H1 (cell line): ENCODE measurements at regions not wholly inside any gene's neighbourhood (a gene's known extent, or its start where the extent isn't known, plus 50 kb on each side); places are given as distances from the start of the nearest gene placed in this dataset.

ENCODE experiments used
- CTCF ChIA-PET: fragments of 300-600 bp; sonication (Branson Sonifier 250); formaldehyde crosslinking; loops from one replicate; lab custom pipeline; 2021; ENCODE audit not compliant: partially characterized antibody; lab: Charles Lee
- POLR2A ChIA-PET: fragments of 300-600 bp; sonication (Branson Sonifier 250); formaldehyde crosslinking; loops from one replicate; lab custom pipeline; 2021; ENCODE audit warnings: inconsistent platforms; ENCODE audit not compliant: partially characterized antibody; lab: Charles Lee
- DNase-seq, 2 experiments: peaks; one replicate each; pipeline versions ENCODE4 v3.0.0 to v3.0.0-alpha.2; 2010 to 2022; ENCODE audit warnings: low spot score in 2 of 2, low read depth in 1 of 2, mixed read lengths in 1 of 2
- FAIRE-seq: peaks from 2 replicates; lab custom pipeline; 2011; peaks lifted over from hg19 to GRCh38; lab: Jason Lieb, UNC
- H2AFZ ChIP-seq: 2 replicates; pipeline ENCODE4 v1.8.1; 2012; ENCODE audit warnings: low read length, inconsistent platforms
- H2AK5ac ChIP-seq: 2 replicates; pipeline ENCODE4 v1.6.1; 2013; ENCODE audit warnings: low read depth, low read length
- H2BK120ac ChIP-seq: replicated peaks from 2 replicates; pipeline ENCODE3; 2013; ENCODE audit warnings: low read depth, low read length, inconsistent platforms
- H2BK12ac ChIP-seq: 2 replicates; pipeline ENCODE4 v1.6.1; 2013; ENCODE audit warnings: low read depth, low read length
- H2BK15ac ChIP-seq: 2 replicates; pipeline ENCODE4 v1.6.1; 2013; ENCODE audit warnings: low read length
- H2BK20ac ChIP-seq: 2 replicates; pipeline ENCODE4 v1.6.1; 2013; ENCODE audit warnings: low read length
- H2BK5ac ChIP-seq: 2 replicates; pipeline ENCODE4 v1.6.1; 2013; ENCODE audit warnings: low read depth, low read length
- H3K14ac ChIP-seq: 2 replicates; pipeline ENCODE4 v1.6.1; 2013; ENCODE audit warnings: inconsistent platforms; ENCODE audit not compliant: insufficient read length
- H3K18ac ChIP-seq: 2 replicates; pipeline ENCODE4 v1.6.1; 2013; ENCODE audit warnings: low read length; ENCODE audit errors: extremely low read depth
- H3K23ac ChIP-seq: 2 replicates; pipeline ENCODE4 v1.6.1; 2013; ENCODE audit warnings: inconsistent platforms; ENCODE audit not compliant: insufficient read length
- H3K23me2 ChIP-seq: 2 replicates; pipeline ENCODE4 v1.6.1; 2013; ENCODE audit warnings: low read depth, low read length
- H3K27ac ChIP-seq: 2 replicates; pipeline ENCODE4 v1.6.1; 2011; ENCODE audit warnings: low read depth, low read length, inconsistent platforms
- H3K27me3 ChIP-seq, 4 experiments: replicated peaks in 1 of 4; 1 replicate in 1 of 4; 2 replicates in 3 of 4; pipeline versions ENCODE4 v1.6.1 to v1.8.1; 2011 to 2013; ENCODE audit warnings: low read length in 3 of 4, mild to moderate bottlenecking in 3 of 4, inconsistent platforms in 2 of 4, mixed read lengths in 2 of 4, moderate library complexity in 1 of 4; ENCODE audit not compliant: control insufficient read depth in 3 of 4, insufficient read depth in 3 of 4; ENCODE audit errors: extremely low read depth in 1 of 4
- H3K36me3 ChIP-seq, 4 experiments: 2 replicates each; pipeline versions ENCODE4 v1.6.1 to v1.8.1; 2011 to 2013; ENCODE audit warnings: mild to moderate bottlenecking in 4 of 4, low read length in 3 of 4, moderate library complexity in 2 of 4, control low read depth in 1 of 4, inconsistent platforms in 1 of 4; ENCODE audit not compliant: insufficient read depth in 4 of 4, control insufficient read depth in 2 of 4
- H3K4ac ChIP-seq: replicated peaks from 2 replicates; pipeline ENCODE3; 2013; ENCODE audit warnings: low read length, low read depth, mixed read lengths, inconsistent platforms; ENCODE audit not compliant: insufficient read length
- H3K4me1 ChIP-seq, 4 experiments: replicated peaks in 1 of 4; 1 replicate in 1 of 4; 2 replicates in 3 of 4; pipeline versions ENCODE4 v1.6.1 to v1.8.1; 2011 to 2013; ENCODE audit warnings: low read length in 3 of 4, inconsistent platforms in 2 of 4, mixed read lengths in 1 of 4; ENCODE audit not compliant: insufficient read depth in 4 of 4, control insufficient read depth in 3 of 4
- H3K4me2 ChIP-seq, 2 experiments: 2 replicates each; pipeline versions ENCODE4 v1.6.1 to v1.8.1; 2011 to 2013; ENCODE audit warnings: low read depth in 2 of 2, low read length in 2 of 2, control low read depth in 1 of 2, inconsistent platforms in 1 of 2, mild to moderate bottlenecking in 1 of 2; ENCODE audit not compliant: insufficient read depth in 1 of 2
- H3K4me3 ChIP-seq, 4 experiments: fragments of 200-600, 300-600 bp in 1 of 4; sonication (generic), shearing (Covaris generic), sonication (Bioruptor Twin) in 1 of 4; 2 replicates each; pipeline versions ENCODE4 v1.5.1 to v1.8.1; 2011 to 2016; ENCODE audit warnings: low read length in 4 of 4, low read depth in 3 of 4, control low read depth in 2 of 4, inconsistent platforms in 2 of 4, mild to moderate bottlenecking in 2 of 4, mixed read lengths in 1 of 4, moderate library complexity in 1 of 4; ENCODE audit not compliant: insufficient read depth in 2 of 4; ENCODE audit errors: extremely low read depth in 1 of 4
- H3K56ac ChIP-seq: replicated peaks from 2 replicates; pipeline ENCODE3; 2013; ENCODE audit warnings: low read depth, mild to moderate bottlenecking, mixed read lengths, low read length, inconsistent platforms; ENCODE audit not compliant: insufficient read length
- H3K79me1 ChIP-seq: 2 replicates; pipeline ENCODE4 v1.6.1; 2013; ENCODE audit warnings: low read depth, low read length, control low read depth
- H3K79me2 ChIP-seq, 2 experiments: 2 replicates each; pipeline versions ENCODE4 v1.6.1 to v1.8.1; 2012 to 2013; ENCODE audit warnings: low read length in 2 of 2, mild to moderate bottlenecking in 2 of 2, inconsistent platforms in 1 of 2; ENCODE audit not compliant: insufficient read depth in 2 of 2, control insufficient read depth in 1 of 2
- H3K9ac ChIP-seq, 4 experiments: replicated peaks in 1 of 4; 1 replicate in 1 of 4; 2 replicates in 3 of 4; pipeline versions ENCODE4 v1.6.1 to v1.8.1; 2011 to 2013; ENCODE audit warnings: low read depth in 3 of 4, low read length in 3 of 4, control low read depth in 2 of 4, mild to moderate bottlenecking in 2 of 4, moderate library complexity in 2 of 4, inconsistent platforms in 1 of 4; ENCODE audit errors: extremely low read depth in 1 of 4
- H3K9me3 ChIP-seq, 2 experiments: 2 replicates each; pipeline versions ENCODE4 v1.6.1 to v1.8.1; 2012 to 2013; ENCODE audit warnings: mild to moderate bottlenecking in 2 of 2, moderate library complexity in 2 of 2, control low read depth in 1 of 2, inconsistent platforms in 1 of 2, low read depth in 1 of 2, low read length in 1 of 2, mixed read lengths in 1 of 2; ENCODE audit not compliant: insufficient read depth in 2 of 2
- H4K20me1 ChIP-seq, 2 experiments: replicated peaks in 1 of 2; 2 replicates each; pipeline versions ENCODE3 to v1.8.1; 2011 to 2013; ENCODE audit warnings: inconsistent platforms in 2 of 2, low read length in 2 of 2, mild to moderate bottlenecking in 1 of 2; ENCODE audit not compliant: insufficient read depth in 2 of 2, control insufficient read depth in 1 of 2
- H4K5ac ChIP-seq: 2 replicates; pipeline ENCODE4 v1.6.1; 2013; ENCODE audit warnings: low read length, low read depth, mixed read lengths, inconsistent platforms; ENCODE audit not compliant: insufficient read length
- H4K8ac ChIP-seq: 2 replicates; pipeline ENCODE4 v1.8.0; 2013; ENCODE audit warnings: mild to moderate bottlenecking, moderate library complexity, low read length, inconsistent platforms; ENCODE audit not compliant: insufficient read depth; ENCODE audit errors: extremely low read depth
- H4K91ac ChIP-seq: replicated peaks from 2 replicates; pipeline ENCODE3; 2013; ENCODE audit warnings: low read length, mixed read lengths, inconsistent platforms; ENCODE audit not compliant: insufficient read length
- JUN ChIP-seq: IDR thresholded peaks from 2 replicates; pipeline ENCODE4 v1.6.1; 2011; ENCODE audit warnings: low read depth, mild to moderate bottlenecking, improper control_type of control experiment, low read length
- KDM4A ChIP-seq: IDR thresholded peaks from one replicate; pipeline ENCODE4 v1.7.1; 2012; ENCODE audit warnings: low read depth, mild to moderate bottlenecking, moderate library complexity, low read length, inconsistent platforms; ENCODE audit not compliant: severe bottlenecking
- SUZ12 ChIP-seq: fragments of 200-600 bp; sonication (generic); IDR thresholded peaks from 2 replicates; pipeline ENCODE4 v1.6.1; 2012; ENCODE audit warnings: mild to moderate bottlenecking, inconsistent platforms, low read length, moderate library complexity, mixed read lengths
- WGBS, 2 experiments: shearing (Covaris generic) in 1 of 2; methylation state at CpG; one replicate each; pipeline versions ENCODE4 v1.1.6 to v1.1.7; 2013 to 2015; ENCODE audit warnings: low lambda C conversion rate in 2 of 2, mixed read lengths in 2 of 2, inconsistent platforms in 1 of 2, low coverage in 1 of 2, missing lambda C conversion rate in 1 of 2; ENCODE audit not compliant: insufficient replicate concordance in 2 of 2, insufficient coverage in 1 of 2, insufficient read length in 1 of 2; ENCODE audit errors: extremely low coverage in 1 of 2, missing lambda C conversion rate in 1 of 2; 5-methylcytosine and 5-hydroxymethylcytosine counted together
- TF ChIP-seq, protein P1 (sequence below): IDR thresholded peaks from 2 replicates; pipeline ENCODE4 v1.6.1; 2012; ENCODE audit warnings: inconsistent platforms

DNA sequence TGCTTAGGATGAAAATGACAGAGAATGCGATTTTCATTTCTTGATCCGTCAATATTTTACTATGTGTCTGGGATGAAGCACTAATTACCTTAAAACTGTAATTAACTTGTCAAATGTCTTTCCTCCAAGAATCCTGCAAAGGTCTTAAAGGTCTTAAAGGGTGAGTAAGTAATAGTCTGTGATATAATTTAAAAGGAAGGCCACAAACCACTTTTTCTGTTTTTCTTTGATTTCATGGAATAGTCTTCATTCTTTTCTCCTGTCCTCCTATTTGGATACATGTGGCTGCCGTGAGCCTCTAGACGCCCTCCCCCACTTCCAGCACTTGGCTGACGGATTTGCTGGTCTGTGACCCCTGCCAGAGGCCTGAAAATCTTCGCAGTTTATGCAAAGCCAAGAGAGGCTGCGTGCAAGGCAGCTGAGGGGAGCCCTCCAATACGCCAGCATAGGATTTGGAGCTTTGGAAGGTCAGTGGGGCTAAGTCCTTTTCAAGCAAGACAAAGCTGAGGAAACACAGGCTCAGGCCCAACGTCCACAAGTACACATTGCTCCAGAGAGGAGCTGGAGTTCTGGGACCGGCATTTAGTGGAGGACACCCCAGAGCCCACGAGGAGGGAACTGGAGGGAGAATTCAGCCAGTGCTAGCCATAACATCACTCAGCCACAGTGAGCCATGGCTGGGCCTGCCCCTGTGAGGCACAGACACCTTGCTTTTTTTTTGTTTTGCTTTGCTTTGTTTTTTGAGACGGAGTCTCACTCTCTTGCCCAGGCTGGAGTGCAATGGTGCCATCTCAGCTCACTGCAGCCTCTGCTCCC, 382.6 kb downstream of the SMOC2 start:
- H2BK5ac ChIP-seq: no peak overlapping the region
- 78% methylated on average over 12 of the region's 12 CpGs; no CpG with 5 or more reads in 1 of the 2 experiments for WGBS, 2 experiments
- DNase-seq (no peak), FAIRE-seq (no peak)
- peaks cover 0 to 3% (median 0%) of the 10 kb centered on the region in 4 experiments; a peak in 2 of 7 replicates for H3K4me1 ChIP-seq
- ChIA-PET CTCF (interaction anchor here (0.6 to 0.7 kb wide), 2 partner anchors 59 to 460 kb away, joined by 3 read pairs; no protein-coding TSS in a partner anchor), POLR2A (no interaction called here)
- peak overlapping the region; percentile 67; the same call in 1 of the 2 replicates for H2AFZ ChIP-seq
- H2BK15ac ChIP-seq: no peak overlapping the region
- no peak overlapping the region for H3K56ac ChIP-seq
- H3K18ac ChIP-seq: no peak overlapping the region
- 0 out of 4 replicates have a peak, but pooled peaks cover 0 to 2% of the 10 kb centered on the region in 2 experiments for H3K9me3 ChIP-seq
- H4K8ac ChIP-seq: no peak overlapping the region
- H3K23me2 ChIP-seq: no peaks in the 10 kb centered on the region
- no peak overlapping the region for H4K91ac ChIP-seq
- H4K20me1 ChIP-seq: no peaks in the 10 kb centered on the region
- no peak overlapping the region for H2BK20ac ChIP-seq
- H3K14ac ChIP-seq: no peak overlapping the region
- peak overlapping the region; percentile 3 for H2BK120ac ChIP-seq
- no peaks in the 10 kb centered on the region for H3K79me2 ChIP-seq
- H3K9ac ChIP-seq: no peak overlapping the region
- H3K79me1 ChIP-seq: no peaks in the 10 kb centered on the region
- H3K36me3 ChIP-seq: no peaks in the 10 kb centered on the region
- no peaks in the 10 kb centered on the region for H3K27me3 ChIP-seq
- no peak overlapping the region for H3K27ac ChIP-seq
- no peak overlapping the region for H2AK5ac ChIP-seq
- H2BK12ac ChIP-seq: no peak overlapping the region
- H3K4me2 ChIP-seq: no peak overlapping the region; a peak in 1 of 4 replicates
- no peak overlapping the region for H3K23ac ChIP-seq
- no peak overlapping the region for H3K4me3 ChIP-seq
- H4K5ac ChIP-seq: no peak overlapping the region
- no peak overlapping the region for H3K4ac ChIP-seq
- TF ChIP-seq SUZ12 (no peak), KDM4A (no peak), JUN (no peak)
- TF ChIP-seq, protein P1, sequence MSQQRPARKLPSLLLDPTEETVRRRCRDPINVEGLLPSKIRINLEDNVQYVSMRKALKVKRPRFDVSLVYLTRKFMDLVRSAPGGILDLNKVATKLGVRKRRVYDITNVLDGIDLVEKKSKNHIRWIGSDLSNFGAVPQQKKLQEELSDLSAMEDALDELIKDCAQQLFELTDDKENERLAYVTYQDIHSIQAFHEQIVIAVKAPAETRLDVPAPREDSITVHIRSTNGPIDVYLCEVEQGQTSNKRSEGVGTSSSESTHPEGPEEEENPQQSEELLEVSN: 0 out of 2 replicates have a peak, but pooled peaks have one; percentile 15
